Kidney epithelial cell (primary cell): ENCODE measurements at regions not wholly inside any gene's neighbourhood (a gene's known extent, or its start where the extent isn't known, plus 50 kb on each side); places are given as distances from the start of the nearest gene placed in this dataset.

Experiments
- DNase-seq: peaks from one replicate; pipeline ENCODE4 v3.0.0-alpha.2; 2010; ENCODE audit warnings: low read depth
- H3K27me3 ChIP-seq: 2 replicates; pipeline ENCODE4 v1.6.0; 2011; ENCODE audit warnings: low read length; ENCODE audit not compliant: control insufficient read depth, insufficient read depth
- H3K36me3 ChIP-seq: 2 replicates; pipeline ENCODE4 v1.5.1; 2011; ENCODE audit warnings: low read length; ENCODE audit not compliant: control insufficient read depth, insufficient read depth
- H3K4me3 ChIP-seq: 2 replicates; pipeline ENCODE4 v1.5.1; 2011; ENCODE audit warnings: low read depth, mild to moderate bottlenecking, control low read depth, low read length
- CTCF ChIP-seq: IDR thresholded peaks from 2 replicates; pipeline ENCODE4 v1.5.1; 2011; ENCODE audit warnings: mild to moderate bottlenecking, moderate library complexity, low read length, control low read depth, inconsistent platforms; ENCODE audit not compliant: insufficient read depth, poor library complexity, severe bottlenecking

GRCh38 chr4:137587796-137588195 lies 55.5 kb upstream of the PCDH18 start:
- TF ChIP-seq CTCF = no peak
- H3K27me3 ChIP-seq = no peaks in the 10 kb centered on the region
- no peak for DNase-seq
- no peaks in the 10 kb centered on the region for H3K36me3 ChIP-seq
- no peak overlapping the region for H3K4me3 ChIP-seq

GRCh38 chr4:137583671-137584070 lies 51.4 kb upstream of the PCDH18 start:
- Histone ChIP-seq H3K4me3 (no peak overlapping the region), H3K27me3 (no peaks in the 10 kb centered on the region), H3K36me3 (no peaks in the 10 kb centered on the region)
- no peak for TF ChIP-seq CTCF
- no peak for DNase-seq
